Eye (tissue), 1 donor: ENCODE measurements at regions not wholly inside any gene's neighbourhood (a gene's known extent, or its start where the extent isn't known, plus 50 kb on each side); places are given as distances from the start of the nearest gene placed in this dataset.
"Not testable (repeated sequence)": the region's sequence is repeated elsewhere in the genome, so short reads cannot be mapped to it uniquely, and the experiment has no call there.

ENCODE experiments used
- DNase-seq: peaks from one replicate; pipeline ENCODE4 v3.0.0-alpha.2; 2015

DNA sequence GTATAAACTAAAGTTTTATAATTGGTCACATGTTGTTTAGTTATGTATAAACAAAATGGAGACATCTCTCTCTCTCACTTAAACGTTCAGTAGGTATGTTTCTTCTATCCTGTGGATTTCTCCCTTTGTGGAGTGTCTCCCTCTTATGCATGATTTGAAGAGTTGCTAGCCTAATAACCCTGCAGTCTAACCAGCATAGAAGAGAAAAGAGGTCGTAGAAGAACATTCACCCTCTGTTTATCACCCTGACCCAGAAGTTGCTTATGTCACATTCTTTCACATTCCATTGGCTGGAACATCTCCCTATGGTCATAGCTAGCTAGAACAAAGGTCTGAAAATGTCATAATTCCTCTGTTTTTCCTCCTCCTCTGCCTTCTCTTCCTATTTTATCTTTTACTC is 176.8 kb upstream of the PCDH20 start:
- no peak for DNase-seq

DNA sequence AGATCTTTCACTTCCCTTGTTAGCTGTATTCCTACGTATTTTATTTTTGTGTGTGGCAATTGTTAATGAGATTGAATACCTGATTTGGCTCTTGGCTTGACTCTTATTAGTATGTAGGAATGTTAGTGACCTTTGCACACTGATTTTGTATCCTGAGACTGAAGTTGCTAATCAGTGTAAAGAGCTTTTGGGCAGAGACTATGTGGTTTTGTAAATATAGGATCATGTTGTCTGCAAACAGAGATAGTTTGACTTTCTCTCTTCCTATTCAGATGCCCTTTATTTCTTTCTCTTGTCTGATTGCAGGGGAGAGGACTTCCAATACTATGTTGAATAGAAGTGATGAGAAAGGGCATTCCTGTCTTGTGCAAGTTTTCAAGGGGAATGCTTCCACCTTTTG is 160.3 kb upstream of the PCDH20 start:
- DNase-seq = no peak

- DNase-seq = no peak
These were observed 148.0 kb upstream of the PCDH20 start for GRCh38 chr13:61563645-61564044.

DNA sequence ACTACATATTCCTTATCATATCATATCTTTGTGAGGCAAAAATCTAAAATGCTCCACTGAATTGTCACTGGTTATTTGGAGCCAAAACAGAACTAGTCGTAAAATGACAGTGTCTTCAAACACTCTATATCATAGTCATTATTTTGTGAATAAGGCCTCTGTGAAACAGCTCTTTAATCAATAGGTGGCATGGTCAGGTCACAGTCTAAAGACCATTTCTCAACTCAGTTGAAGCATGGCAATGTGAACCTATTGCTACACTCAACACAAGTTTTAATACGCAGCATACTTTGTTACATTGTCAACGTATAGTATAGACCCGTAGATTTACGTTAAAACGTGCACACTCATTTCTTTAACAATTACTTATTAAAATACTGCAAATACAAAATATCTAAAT is 131.3 kb upstream of the PCDH20 start:
- no peak for DNase-seq

- DNase-seq = no peak
These were observed 130.8 kb upstream of the PCDH20 start for GRCh38 chr13:61546413-61546812.

- no peak for DNase-seq
These were observed 120.8 kb upstream of the PCDH20 start for GRCh38 chr13:61536433-61536832.

DNA sequence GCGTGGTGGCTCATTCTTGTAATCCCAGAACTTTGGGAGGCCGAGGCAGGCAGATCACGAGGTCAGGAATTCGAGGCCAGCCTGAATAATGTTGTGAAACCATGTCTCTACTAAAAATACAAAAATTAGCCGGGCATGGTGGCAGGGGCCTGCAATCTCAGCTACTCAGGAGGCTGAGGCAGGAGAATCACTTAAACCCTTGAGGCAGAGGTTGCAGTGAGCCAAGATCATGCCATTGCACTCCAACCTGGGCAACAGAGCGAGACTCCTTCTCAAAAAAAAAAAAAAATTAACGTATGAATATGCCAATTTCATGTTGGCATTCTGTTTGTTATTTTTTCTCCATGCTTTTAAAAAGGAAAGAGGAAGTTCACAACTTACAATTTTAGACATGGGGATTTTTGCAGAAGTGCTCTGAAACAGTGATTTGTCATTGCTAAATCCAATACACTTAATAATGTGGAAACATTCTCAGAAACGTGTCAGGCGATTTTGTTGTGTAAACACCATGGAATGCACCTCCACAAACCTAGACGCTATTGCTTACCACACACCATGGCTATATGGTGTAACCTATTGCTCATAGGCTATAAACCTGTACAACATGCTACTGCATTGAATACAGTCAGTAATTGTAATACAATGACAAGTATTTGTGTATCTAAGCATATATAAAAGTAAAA is 115.9 kb upstream of the PCDH20 start:
- no peak for DNase-seq

DNA sequence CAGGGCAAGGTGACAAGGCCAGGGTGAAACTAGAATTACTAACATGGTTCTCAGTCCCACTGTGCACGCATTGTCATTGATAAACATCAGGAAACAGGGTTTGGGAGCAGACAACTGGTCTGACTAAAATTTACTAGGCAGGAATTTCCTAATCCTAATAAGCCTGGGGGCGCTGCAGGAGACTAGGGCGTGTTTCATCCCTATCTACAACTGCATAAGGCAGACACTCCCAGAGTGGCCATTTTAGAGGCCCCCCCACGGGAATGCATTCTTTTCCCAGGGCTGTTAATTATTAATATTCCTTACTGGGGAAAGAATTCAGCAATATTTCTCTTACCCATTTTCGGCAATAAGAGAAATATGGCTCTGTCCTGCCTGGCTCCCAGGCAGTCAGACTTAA is 103.6 kb upstream of the PCDH20 start:
- DNase-seq = not testable (repeated sequence)

- no peak for DNase-seq
These were observed 93.3 kb upstream of the PCDH20 start for GRCh38 chr13:61508936-61509335.

DNA sequence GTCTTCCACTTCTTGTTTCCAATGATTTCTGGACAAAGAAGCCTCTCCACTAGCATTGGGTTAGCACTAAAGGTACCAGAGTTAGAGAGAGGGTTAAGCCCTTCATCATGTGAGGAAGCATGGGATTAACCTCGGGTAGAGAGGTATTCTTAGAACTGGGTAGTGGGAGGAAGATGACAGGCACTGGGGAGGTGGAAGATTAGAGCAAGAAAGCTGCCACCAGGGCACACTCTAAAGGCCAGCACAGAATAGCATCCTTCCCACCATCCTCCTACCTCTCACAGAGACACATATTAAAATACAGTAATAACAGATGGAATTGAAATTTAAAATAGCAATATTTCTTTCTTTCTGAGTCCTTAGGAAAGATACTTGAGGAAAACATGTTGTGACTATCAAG is 84.5 kb upstream of the PCDH20 start:
- no peak for DNase-seq

- DNase-seq = no peak
These were observed 80.0 kb upstream of the PCDH20 start for GRCh38 chr13:61495648-61496047.

DNA sequence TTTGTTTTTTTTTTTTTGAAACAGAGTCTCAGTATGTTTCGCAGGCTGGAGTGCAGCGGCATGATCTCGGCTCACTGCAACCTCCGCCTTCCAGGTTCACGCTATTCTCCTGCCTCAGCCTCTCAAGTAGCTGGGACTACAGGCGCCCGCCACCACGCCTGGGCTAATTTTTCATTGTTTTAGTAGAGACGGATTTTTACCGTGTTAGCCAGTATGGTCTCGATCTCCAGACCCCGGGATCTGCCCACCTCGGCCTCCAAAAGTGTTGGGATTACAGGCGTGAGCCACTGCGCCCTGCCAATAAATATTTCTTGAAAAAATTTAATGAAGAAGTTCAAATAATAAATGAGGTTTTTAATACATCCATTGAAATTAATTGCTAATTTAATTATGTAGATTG is 77.9 kb upstream of the PCDH20 start:
- DNase-seq = not testable (repeated sequence)

DNA sequence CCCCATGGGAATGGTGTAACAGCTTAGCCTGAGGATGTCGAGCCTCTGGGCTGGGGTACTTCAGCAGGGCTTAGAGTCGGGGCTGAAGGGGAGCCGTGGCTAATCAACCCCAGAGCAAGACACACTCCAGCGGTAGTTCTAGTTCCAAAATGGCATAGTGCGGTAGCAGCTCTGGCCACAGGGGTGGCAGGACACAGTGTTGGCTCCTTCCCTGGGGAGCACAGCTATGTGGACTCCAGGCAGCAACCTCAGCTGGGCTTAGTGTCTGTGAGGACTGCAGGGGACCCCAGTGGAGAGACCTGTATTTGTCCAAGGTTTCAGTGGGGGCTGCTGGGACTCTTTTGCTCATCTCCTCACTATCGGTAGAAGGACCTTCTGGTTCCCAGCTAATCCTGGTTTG is 70.8 kb upstream of the PCDH20 start:
- DNase-seq = no peak

- no peak for DNase-seq
These were observed 69.6 kb upstream of the PCDH20 start for GRCh38 chr13:61485128-61485765.

GRCh38 chr13:61477619-61478018 is 62.0 kb upstream of the PCDH20 start:
- DNase-seq = no peak

DNA sequence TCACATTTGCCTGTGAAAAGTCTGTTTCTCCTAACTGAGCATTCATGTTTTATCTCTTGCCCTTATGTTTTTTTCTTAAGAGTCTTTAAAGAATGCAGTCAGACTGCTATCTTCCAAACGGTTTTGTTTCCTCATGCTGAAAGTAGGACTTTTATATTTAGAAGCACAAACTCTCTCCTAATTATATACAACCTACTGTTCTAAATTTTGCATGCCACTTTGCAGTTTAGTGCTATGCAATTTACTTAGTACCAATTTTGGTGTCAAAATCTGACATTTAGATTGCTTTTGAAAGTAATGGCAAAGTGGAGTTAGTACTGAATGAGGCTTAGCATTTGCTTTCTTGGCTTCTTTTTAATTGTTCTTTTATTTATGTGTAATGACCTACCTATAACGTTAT is 55.1 kb upstream of the PCDH20 start:
- no peak for DNase-seq

DNA sequence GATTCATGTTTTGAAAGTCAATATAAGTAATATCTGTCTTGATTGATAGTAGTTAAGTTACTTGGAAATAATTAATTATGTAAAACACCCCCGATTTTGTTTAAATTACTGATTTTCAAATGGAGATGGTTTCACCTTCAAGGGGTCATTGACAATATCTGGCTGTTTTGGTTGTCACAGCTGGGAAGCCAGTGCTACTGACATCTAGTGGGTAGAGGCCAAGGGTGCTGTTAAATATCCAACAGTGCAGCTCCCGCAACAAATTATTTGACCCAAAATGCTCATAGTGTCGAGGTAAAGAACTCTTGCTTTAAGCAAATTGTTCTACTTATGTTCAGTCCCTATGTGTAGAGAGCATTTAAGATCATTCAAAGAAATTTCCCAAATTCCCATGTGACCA is 50.6 kb upstream of the PCDH20 start:
- DNase-seq = no peak
